ENCODE measurements at regions not wholly inside any gene's neighbourhood (a gene's known extent, or its start where the extent isn't known, plus 50 kb on each side); places are given as distances from the start of the nearest gene placed in this dataset.

- TF ChIP-seq EZH2 (IDR thresholded peaks at IDR 0.05), result no peak
- no peak for TF ChIP-seq POLR2AphosphoS5 (IDR thresholded peaks at IDR 0.05; ENCODE audit: borderline replicate concordance, low read depth, low read length)
- TF ChIP-seq FOXP2 (optimal IDR thresholded peaks at IDR 0.05; ENCODE audit: control extremely low read depth, extremely low read length, insufficient read depth), result no peak
Observed at GRCh38 chr12:14216405-14217294, 148.8 kb upstream of the ATF7IP start.
